ENCODE measurements at regions not wholly inside any gene's neighbourhood (a gene's known extent, or its start where the extent isn't known, plus 50 kb on each side); places are given as distances from the start of the nearest gene placed in this dataset.

- H3K4me3 ChIP-seq (ENCODE audit: low read depth, low read length) = no peak overlapping the region
- no peak for DNase-seq (ENCODE audit: low read depth)
- TF ChIP-seq, protein P1, sequence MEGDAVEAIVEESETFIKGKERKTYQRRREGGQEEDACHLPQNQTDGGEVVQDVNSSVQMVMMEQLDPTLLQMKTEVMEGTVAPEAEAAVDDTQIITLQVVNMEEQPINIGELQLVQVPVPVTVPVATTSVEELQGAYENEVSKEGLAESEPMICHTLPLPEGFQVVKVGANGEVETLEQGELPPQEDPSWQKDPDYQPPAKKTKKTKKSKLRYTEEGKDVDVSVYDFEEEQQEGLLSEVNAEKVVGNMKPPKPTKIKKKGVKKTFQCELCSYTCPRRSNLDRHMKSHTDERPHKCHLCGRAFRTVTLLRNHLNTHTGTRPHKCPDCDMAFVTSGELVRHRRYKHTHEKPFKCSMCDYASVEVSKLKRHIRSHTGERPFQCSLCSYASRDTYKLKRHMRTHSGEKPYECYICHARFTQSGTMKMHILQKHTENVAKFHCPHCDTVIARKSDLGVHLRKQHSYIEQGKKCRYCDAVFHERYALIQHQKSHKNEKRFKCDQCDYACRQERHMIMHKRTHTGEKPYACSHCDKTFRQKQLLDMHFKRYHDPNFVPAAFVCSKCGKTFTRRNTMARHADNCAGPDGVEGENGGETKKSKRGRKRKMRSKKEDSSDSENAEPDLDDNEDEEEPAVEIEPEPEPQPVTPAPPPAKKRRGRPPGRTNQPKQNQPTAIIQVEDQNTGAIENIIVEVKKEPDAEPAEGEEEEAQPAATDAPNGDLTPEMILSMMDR (IDR thresholded peaks at IDR 0.05; ENCODE audit: insufficient read depth, low read length) = no peak
Measured at GRCh38 chr5:124796495-124796894, 50.1 kb upstream of the ZNF608 start.

DNA sequence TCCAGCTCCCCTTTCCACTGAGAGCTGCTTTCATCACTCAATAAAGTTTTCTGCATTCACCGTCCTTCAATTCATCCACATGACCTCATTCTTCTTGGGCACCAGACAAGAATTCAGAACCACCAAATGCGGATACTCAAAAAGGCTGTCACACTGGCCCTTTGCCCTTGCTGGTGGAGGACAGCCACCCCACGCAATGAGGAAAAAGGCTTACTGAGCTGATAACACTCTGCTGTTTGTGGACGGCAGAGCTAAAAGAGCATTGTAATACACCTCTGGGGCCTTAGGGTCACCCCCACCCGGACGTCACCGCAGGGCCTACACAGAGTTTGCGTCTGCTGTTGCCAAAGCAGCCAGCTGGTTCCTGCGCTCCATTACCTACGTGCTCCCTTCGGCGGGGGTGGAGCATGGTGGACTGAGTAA lies 51.2 kb upstream of the ZNF608 start:
- TF ChIP-seq, protein P1 (IDR thresholded peaks at IDR 0.05; ENCODE audit: insufficient read depth, low read length) = no peak
- H3K4me3 ChIP-seq (ENCODE audit: low read depth, low read length) = no peak overlapping the region
- no peak for DNase-seq (ENCODE audit: low read depth)

DNA sequence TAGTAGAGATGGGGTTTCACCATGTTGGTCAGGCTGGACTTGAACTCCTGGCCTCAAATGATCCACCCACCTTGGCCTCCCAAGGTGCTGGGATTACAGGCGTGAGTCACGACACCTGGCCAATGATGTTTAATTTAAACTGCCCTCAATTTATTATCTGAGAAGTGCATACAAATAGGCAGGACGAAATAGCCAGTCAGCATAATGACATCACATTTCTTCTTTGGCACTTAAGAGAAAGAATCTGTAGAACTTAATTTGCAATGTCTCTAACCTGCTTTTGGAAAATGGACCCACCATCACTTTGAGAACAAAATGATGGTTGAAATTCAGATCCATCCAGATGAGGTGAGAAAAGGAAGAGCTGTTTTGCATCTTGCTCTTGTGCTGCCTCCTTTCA lies 52.5 kb upstream of the ZNF608 start:
- TF ChIP-seq, protein P1 (IDR thresholded peaks at IDR 0.05; ENCODE audit: insufficient read depth, low read length) = no peak
- H3K4me3 ChIP-seq (ENCODE audit: low read depth, low read length) = no peak overlapping the region
- DNase-seq (ENCODE audit: low read depth) = no peak

- TF ChIP-seq, protein P1 (IDR thresholded peaks at IDR 0.05; ENCODE audit: insufficient read depth, low read length) = no peak
- no peak overlapping the region for H3K4me3 ChIP-seq (ENCODE audit: low read depth, low read length)
- DNase-seq (ENCODE audit: low read depth) = no peak
Measured at GRCh38 chr5:124801551-124801950, 55.1 kb upstream of the ZNF608 start.

DNA sequence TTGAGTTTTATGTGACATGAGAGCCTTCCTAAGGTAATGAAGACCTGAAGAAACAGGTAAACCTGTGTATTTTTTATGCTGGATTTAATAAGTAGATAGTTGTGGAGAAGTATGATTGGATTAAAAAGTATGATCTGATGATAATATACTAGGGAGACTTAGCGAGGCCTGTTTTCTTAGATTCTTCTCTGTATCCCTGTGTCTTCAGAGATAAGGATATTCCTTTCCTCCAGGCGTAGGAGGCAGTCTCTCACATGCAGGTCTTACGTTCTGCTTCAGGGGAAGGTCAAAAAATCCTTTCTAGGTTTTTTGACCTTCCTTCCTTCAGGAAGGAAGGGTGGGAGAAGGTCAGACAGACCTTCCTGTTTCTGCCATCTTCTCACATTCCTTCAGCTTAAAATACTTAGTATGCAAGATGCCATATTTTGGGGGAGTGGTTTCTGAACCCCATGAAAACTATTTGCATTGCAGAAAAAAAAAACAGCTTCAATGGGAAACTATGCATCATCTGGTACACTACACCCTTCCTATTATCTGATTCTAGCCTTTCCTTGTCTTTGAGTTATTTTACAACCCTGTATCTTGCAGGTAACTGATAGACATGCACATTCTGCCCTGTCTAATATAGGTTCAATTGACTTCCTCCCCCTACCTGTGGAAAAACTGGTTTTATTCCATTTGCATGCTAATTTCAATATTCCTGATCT lies 57.3 kb upstream of the ZNF608 start:
- DNase-seq (ENCODE audit: low read depth) = no peak
- H3K4me3 ChIP-seq (ENCODE audit: low read depth, low read length) = no peak overlapping the region
- TF ChIP-seq, protein P1 (IDR thresholded peaks at IDR 0.05; ENCODE audit: insufficient read depth, low read length) = no peak

DNA sequence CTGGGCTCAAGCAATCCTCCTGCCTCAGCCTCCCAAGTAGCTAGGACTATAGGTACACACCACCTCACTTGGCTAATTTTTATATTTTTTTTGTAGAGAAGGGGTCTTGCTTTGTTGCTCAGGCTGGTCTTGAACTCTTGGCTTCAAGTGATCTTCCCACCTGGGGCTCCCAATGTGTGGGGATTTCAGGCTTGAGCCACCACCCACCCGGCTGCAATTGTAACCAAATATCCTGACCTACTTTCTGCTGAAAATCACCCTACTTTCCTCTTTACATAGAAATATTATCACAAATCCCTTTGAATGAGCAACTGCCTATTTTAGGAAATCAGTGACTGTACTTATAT lies 59.6 kb upstream of the ZNF608 start:
- DNase-seq (ENCODE audit: low read depth) = no peak
- TF ChIP-seq, protein P1 (IDR thresholded peaks at IDR 0.05; ENCODE audit: insufficient read depth, low read length) = no peak
- H3K4me3 ChIP-seq (ENCODE audit: low read depth, low read length) = no peak overlapping the region
